GM19351 (cell line): ENCODE measurements at regions not wholly inside any gene's neighbourhood (a gene's known extent, or its start where the extent isn't known, plus 50 kb on each side); places are given as distances from the start of the nearest gene placed in this dataset.

Experiments
- ATAC-seq: cut with Tn5 transposase; IDR thresholded peaks from one replicate; pipeline ENCODE4 v1.9.1; 2021; ENCODE audit warnings: mild to moderate bottlenecking, moderate library complexity; ENCODE audit not compliant: unreplicated experiment

- no peak for ATAC-seq
Measured at GRCh38 chr1:168631671-168632400, 55.4 kb downstream of the XCL1 start.

- ATAC-seq: no peak
Measured at GRCh38 chr1:168634951-168635532, 58.6 kb downstream of the XCL1 start.

DNA sequence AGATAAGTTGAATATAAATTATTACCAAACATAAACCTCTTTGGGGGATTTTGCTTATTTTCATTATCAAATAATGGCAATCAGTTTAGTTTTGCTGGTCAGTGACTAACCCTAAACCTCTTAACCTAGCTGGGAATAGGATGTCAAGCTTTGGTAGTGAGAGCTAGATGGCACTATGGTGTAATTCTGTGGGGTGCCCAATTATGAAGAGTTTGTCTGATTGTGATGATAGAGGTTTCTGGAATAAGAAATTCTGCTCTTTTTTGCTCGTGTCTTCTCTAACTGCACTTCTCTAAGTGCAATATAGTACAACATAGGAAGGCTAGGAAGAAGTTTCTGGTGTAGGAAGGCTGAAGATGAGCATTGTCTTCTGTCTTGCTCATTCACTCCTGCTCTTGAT, 59.8 kb downstream of the XCL1 start:
- ATAC-seq: no peak

DNA sequence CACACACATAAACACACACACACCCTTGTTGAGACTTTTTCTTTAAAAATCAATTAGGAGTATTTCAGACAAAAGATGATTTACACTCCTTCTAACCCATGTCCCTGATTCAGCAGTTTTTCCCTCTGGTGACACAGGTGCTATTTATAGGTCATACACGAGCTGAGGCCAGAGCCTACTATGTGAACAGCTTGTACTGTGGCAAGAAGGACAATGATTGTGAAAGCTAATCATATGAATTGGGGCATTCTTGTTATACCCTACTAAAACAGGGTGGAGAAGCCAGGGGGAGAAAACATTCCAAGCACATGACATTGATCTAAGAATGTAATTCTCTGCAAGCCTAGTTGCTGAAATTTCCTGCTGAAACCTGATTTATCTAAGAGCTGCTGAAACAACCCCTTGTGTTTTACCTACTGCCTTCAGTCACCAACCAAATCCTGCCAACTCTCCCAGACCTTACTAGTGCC, 60.3 kb downstream of the XCL1 start:
- ATAC-seq: no peak

GRCh38 chr1:168637350-168637991, 61.1 kb downstream of the XCL1 start:
- peak; percentile 67 for ATAC-seq

- no peak for ATAC-seq
Measured at GRCh38 chr1:168638884-168639283, 62.5 kb downstream of the XCL1 start.

DNA sequence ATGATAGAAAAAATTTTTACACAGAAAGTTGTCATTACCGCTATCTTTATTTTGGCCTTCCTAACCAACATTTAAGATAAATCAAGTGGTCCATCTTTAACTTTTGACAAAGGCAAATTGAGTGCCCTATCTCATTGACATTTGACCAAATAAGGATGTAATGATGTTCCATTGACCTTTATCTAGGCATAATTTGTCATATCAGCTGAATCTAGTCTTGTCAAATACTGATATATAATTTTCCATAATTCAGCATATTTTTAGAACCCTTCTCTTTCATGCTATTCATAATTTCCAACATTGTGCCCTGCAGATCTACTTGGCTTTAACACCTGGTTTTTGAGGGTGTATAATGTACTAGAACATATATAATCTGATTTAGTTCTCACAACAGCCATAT, 63.8 kb downstream of the XCL1 start:
- ATAC-seq: no peak

- ATAC-seq: no peak
Measured at GRCh38 chr1:168640836-168641235, 64.4 kb downstream of the XCL1 start.

- no peak for ATAC-seq
Measured at GRCh38 chr1:168643152-168643551, 66.7 kb downstream of the XCL1 start.
